ENCODE measurements at regions not wholly inside any gene's neighbourhood (a gene's known extent, or its start where the extent isn't known, plus 50 kb on each side); places are given as distances from the start of the nearest gene placed in this dataset.

DNA sequence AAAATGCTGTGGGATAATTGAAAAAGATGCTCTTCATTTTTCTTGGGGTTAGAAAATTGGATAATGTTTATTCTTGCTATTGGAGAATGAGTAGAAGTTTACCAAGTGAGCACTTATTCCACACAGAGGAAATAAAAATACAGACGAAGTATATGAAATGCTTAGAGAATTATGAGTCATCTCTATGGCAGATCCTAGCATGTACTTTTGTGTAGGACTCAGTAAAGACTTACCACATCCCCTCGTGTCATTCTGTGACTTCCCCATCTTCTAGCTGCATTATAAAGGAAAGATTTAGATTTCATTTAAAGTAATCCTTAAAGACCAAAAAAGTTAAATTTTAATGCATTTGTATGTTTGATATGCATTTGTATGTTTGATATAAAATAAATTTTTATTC, 685.6 kb downstream of the TBC1D32 start:
- H3K27ac ChIP-seq, result no peak overlapping the region
- no peaks in the 10 kb centered on the region for H3K27me3 ChIP-seq
- intact Hi-C loops (cut with DNase I), result no loop called here
- H3K4me3 ChIP-seq (replicated peaks in 1 of 3), result no peak overlapping the region
- H3K9me3 ChIP-seq, result no peaks in the 10 kb centered on the region
- no peaks in the 10 kb centered on the region for H3K36me3 ChIP-seq
- no peak for DNase-seq
- TF ChIP-seq POLR2A (IDR thresholded peaks at IDR 0.05), result no peak
- TF ChIP-seq, protein P1, sequence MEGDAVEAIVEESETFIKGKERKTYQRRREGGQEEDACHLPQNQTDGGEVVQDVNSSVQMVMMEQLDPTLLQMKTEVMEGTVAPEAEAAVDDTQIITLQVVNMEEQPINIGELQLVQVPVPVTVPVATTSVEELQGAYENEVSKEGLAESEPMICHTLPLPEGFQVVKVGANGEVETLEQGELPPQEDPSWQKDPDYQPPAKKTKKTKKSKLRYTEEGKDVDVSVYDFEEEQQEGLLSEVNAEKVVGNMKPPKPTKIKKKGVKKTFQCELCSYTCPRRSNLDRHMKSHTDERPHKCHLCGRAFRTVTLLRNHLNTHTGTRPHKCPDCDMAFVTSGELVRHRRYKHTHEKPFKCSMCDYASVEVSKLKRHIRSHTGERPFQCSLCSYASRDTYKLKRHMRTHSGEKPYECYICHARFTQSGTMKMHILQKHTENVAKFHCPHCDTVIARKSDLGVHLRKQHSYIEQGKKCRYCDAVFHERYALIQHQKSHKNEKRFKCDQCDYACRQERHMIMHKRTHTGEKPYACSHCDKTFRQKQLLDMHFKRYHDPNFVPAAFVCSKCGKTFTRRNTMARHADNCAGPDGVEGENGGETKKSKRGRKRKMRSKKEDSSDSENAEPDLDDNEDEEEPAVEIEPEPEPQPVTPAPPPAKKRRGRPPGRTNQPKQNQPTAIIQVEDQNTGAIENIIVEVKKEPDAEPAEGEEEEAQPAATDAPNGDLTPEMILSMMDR (IDR thresholded peaks at IDR 0.05), result no peak
- no peaks in the 10 kb centered on the region for H3K4me1 ChIP-seq
- 36 to 51% methylated on average over 2 of the region's 2 CpGs for WGBS, 2 donors

DNA sequence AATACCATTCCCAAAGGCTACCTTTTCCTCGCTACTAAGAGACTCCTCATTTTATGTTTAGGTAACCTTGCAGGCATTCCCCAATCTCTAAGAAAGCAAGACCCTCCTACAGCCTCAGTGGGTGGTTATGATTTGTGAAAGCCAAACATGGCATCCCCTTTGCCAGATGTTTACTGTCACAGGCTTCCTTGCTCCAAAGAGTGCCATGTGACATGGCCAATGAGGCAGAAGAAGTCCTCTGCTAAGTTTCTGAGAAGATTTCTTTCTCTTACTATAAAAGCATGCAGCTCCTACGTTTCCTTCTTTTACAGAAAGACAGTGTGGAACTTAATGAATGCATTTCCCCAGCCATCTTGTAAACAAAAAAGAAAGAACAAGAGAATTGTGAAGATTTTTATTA, 688.2 kb downstream of the TBC1D32 start:
- 28 to 64% methylated on average over 1 to 2 of the region's 2 CpGs for WGBS, 2 donors
- DNase-seq, result no peak
- H3K36me3 ChIP-seq, result no peaks in the 10 kb centered on the region
- no peaks in the 10 kb centered on the region for H3K27me3 ChIP-seq
- H3K4me1 ChIP-seq, result no peaks in the 10 kb centered on the region
- TF ChIP-seq, protein P1 (IDR thresholded peaks at IDR 0.05), result no peak
- TF ChIP-seq POLR2A (IDR thresholded peaks at IDR 0.05), result no peak
- intact Hi-C loops (cut with DNase I), result no loop called here
- no peaks in the 10 kb centered on the region for H3K9me3 ChIP-seq
- H3K27ac ChIP-seq, result no peak overlapping the region
- no peak overlapping the region for H3K4me3 ChIP-seq (replicated peaks in 1 of 3)

DNA sequence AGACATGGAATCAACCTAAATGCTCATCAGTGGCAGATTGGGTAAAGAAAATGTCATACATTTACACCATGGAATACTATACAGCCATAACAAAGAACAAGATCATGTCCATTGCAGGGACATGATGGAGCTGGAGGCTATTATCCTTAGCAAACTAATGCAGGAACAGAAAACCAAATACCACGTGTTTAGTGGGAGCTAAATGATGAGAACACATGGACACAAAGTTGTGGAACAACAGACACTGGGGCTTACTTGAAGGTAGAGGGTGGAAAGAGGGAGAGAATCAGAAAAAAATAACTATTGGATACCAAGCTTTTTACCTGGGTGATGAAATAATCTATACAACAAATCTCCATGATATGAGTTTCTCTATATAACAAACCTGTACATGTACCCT, 701.3 kb downstream of the TBC1D32 start:
- intact Hi-C loops (cut with DNase I), result no loop called here
- TF ChIP-seq, protein P1 (IDR thresholded peaks at IDR 0.05), result no peak
- TF ChIP-seq POLR2A (IDR thresholded peaks at IDR 0.05), result no peak
- Histone ChIP-seq H3K9me3 (no peaks in the 10 kb centered on the region), H3K4me1 (no peaks in the 10 kb centered on the region), H3K4me3 (replicated peaks in 1 of 3) (no peak overlapping the region), H3K36me3 (no peaks in the 10 kb centered on the region), H3K27me3 (no peaks in the 10 kb centered on the region), H3K27ac (no peak overlapping the region)
- WGBS, 2 donors, result 57 to 71% methylated on average over 1 of the region's 1 CpG
- DNase-seq, result no peak

DNA sequence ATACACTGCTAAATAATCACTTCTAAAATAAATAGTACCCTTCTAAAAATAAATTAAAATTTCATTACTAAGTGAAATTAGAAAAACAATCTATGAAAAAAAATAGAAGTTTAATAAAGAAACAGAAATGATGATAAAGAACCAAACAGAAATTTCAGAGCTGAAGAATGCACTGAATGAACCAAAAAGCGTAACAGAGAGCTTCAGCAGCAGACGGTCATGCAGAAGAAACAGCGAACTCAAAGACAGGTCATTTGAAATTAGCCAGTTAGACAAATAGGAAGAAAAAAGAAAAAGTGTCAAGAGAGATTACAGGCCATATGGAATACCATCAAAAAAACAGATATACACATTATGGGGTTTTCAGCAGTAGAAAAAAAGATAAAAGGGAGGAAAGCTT, 706.7 kb downstream of the TBC1D32 start:
- H3K36me3 ChIP-seq, result no peaks in the 10 kb centered on the region
- H3K27ac ChIP-seq, result no peak overlapping the region
- H3K4me3 ChIP-seq (replicated peaks in 1 of 3), result no peak overlapping the region
- 90 to 91% methylated on average over 3 of the region's 3 CpGs for WGBS, 2 donors
- TF ChIP-seq POLR2A (IDR thresholded peaks at IDR 0.05), result no peak
- TF ChIP-seq, protein P1 (IDR thresholded peaks at IDR 0.05), result no peak
- H3K9me3 ChIP-seq, result no peaks in the 10 kb centered on the region
- intact Hi-C loops (cut with DNase I), result no loop called here
- H3K27me3 ChIP-seq, result no peaks in the 10 kb centered on the region
- DNase-seq, result no peak
- H3K4me1 ChIP-seq, result peaks cover 0 to 3% of the 10 kb centered on the region in 2 donors

DNA sequence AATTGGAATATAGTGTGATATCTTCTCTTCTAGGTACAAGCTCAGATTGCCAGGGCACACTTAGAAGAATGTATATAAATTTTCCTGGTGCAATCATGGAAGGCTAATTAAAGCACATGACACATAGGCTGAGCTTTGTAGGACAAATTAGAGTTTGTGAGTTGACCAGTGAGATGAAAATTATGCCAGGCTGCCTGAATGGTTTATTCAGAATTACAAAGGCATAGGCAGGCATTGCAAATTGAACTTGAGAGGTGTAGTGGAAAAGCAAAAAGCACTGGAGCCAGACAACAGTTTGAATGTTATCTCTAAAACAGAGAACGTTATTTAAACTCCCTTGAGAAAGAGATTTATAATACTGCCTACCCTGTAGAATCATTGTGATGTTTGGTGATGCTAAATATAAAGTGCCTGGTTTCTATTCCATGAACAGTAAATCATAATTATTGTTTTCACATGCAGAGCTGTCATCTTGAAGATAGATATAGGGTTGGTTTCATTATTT, 712.1 kb downstream of the TBC1D32 start:
- Histone ChIP-seq H3K9me3 (no peaks in the 10 kb centered on the region), H3K36me3 (no peaks in the 10 kb centered on the region), H3K4me1 (peaks cover 0 to 9% of the 10 kb centered on the region in 2 donors), H3K27ac (no peak overlapping the region), H3K27me3 (no peaks in the 10 kb centered on the region), H3K4me3 (replicated peaks in 1 of 3) (no peak overlapping the region)
- no peak for DNase-seq
- whole genome bisulfite sequencing, 2 donors, result 0 to 15% methylated on average over 1 of the region's 1 CpG
- TF ChIP-seq, protein P1 (IDR thresholded peaks at IDR 0.05), result no peak
- no peak for TF ChIP-seq POLR2A (IDR thresholded peaks at IDR 0.05)
- intact Hi-C loops (cut with DNase I), result no loop called here
